SK-N-SH treated with all-trans-retinoic acid at 6 μM for 48 hours (cell line): ENCODE measurements at regions not wholly inside any gene's neighbourhood (a gene's known extent, or its start where the extent isn't known, plus 50 kb on each side); places are given as distances from the start of the nearest gene placed in this dataset.

Experiments used
- ATAC-seq: fragments of 200-7000 bp; cut with Tn5 transposase; 3 replicates; pipeline ENCODE4 v1.9.1; 2020; ENCODE audit warnings: mild to moderate bottlenecking, moderate library complexity
- ARNTL ChIP-seq: fragments of 450-650 bp; formaldehyde crosslinking; IDR thresholded peaks from 2 replicates; pipeline ENCODE4 v1.5.0; 2020; ENCODE audit warnings: low read depth, mild to moderate bottlenecking, moderate library complexity, borderline replicate concordance
- BACH2 ChIP-seq: fragments of 250-450 bp; sonication (Bioruptor Pico); IDR thresholded peaks from 2 replicates; pipeline ENCODE4 v1.9.0; 2021; ENCODE audit warnings: mild to moderate bottlenecking, borderline replicate concordance
- CSDC2 ChIP-seq: fragments of 250-450 bp; sonication (Bioruptor Pico); IDR thresholded peaks from 2 replicates; pipeline ENCODE4 v1.5.0; 2020; ENCODE audit warnings: mild to moderate bottlenecking, moderate library complexity
- ESRRG ChIP-seq: fragments of 250-450 bp; sonication (Bioruptor Pico); IDR thresholded peaks from 2 replicates; pipeline ENCODE4 v1.6.1; 2021; ENCODE audit warnings: mild to moderate bottlenecking
- ISL1 ChIP-seq: fragments of 250-450 bp; sonication (Bioruptor Pico); IDR thresholded peaks from 2 replicates; pipeline ENCODE4 v2.1.2; 2022; ENCODE audit warnings: mild to moderate bottlenecking, moderate library complexity
- PATZ1 ChIP-seq: fragments of 250-450 bp; sonication (Bioruptor Pico); IDR thresholded peaks from 2 replicates; pipeline ENCODE4 v1.8.0; 2020; ENCODE audit warnings: mild to moderate bottlenecking, moderate library complexity, borderline replicate concordance
- PPARA ChIP-seq: fragments of 250-450 bp; sonication (Bioruptor Pico); IDR thresholded peaks from 2 replicates; pipeline ENCODE4 v1.5.0; 2020; ENCODE audit warnings: mild to moderate bottlenecking, borderline replicate concordance
- RARB ChIP-seq: fragments of 250-450 bp; sonication (Bioruptor Pico); IDR thresholded peaks from 2 replicates; pipeline ENCODE4 v1.8.0; 2021; ENCODE audit warnings: mild to moderate bottlenecking, moderate library complexity
- SNAI2 ChIP-seq: fragments of 250-450 bp; sonication (Bioruptor Pico); IDR thresholded peaks from 2 replicates; pipeline ENCODE4 v1.5.0; 2020; ENCODE audit warnings: mild to moderate bottlenecking, moderate library complexity
- TCF4 ChIP-seq: fragments of 250-450 bp; sonication (Bioruptor Pico); IDR thresholded peaks from 2 replicates; pipeline ENCODE4 v1.8.0; 2021; ENCODE audit warnings: mild to moderate bottlenecking, moderate library complexity, borderline replicate concordance
- TSHZ2 ChIP-seq: fragments of 250-450 bp; sonication (Bioruptor Pico); IDR thresholded peaks from 2 replicates; pipeline ENCODE4 v1.5.0; 2020; ENCODE audit warnings: mild to moderate bottlenecking, moderate library complexity
- ZC3H10 ChIP-seq: fragments of 250-450 bp; sonication (Bioruptor Pico); IDR thresholded peaks from 2 replicates; pipeline ENCODE4 v1.5.1; 2021; ENCODE audit warnings: mild to moderate bottlenecking, moderate library complexity
- ZFP3 ChIP-seq: fragments of 250-450 bp; sonication (Bioruptor Pico); IDR thresholded peaks from 2 replicates; pipeline ENCODE4 v1.5.0; 2020; ENCODE audit warnings: mild to moderate bottlenecking, moderate library complexity
- ZFP30 ChIP-seq: fragments of 450-650 bp; formaldehyde crosslinking; IDR thresholded peaks from 2 replicates; pipeline ENCODE4 v1.5.0; 2022; ENCODE audit warnings: mild to moderate bottlenecking, moderate library complexity
- ZNF565 ChIP-seq: fragments of 450-650 bp; formaldehyde crosslinking; conservative IDR thresholded peaks from 2 replicates; pipeline ENCODE4 v1.5.0; 2020; ENCODE audit warnings: low read depth, mild to moderate bottlenecking, moderate library complexity
- ZNF70 ChIP-seq: fragments of 450-650 bp; formaldehyde crosslinking; IDR thresholded peaks from 2 replicates; pipeline ENCODE4 v1.5.0; 2020; ENCODE audit warnings: mild to moderate bottlenecking, moderate library complexity
- ZNF8 ChIP-seq: fragments of 450-650 bp; formaldehyde crosslinking; IDR thresholded peaks from 2 replicates; pipeline ENCODE4 v1.5.0; 2020; ENCODE audit warnings: mild to moderate bottlenecking, moderate library complexity
- TF ChIP-seq, protein P1 (sequence below): fragments of 250-450 bp; sonication (Bioruptor Pico); IDR thresholded peaks from 2 replicates; pipeline ENCODE4 v1.5.1; 2020; ENCODE audit warnings: low read depth, mild to moderate bottlenecking, moderate library complexity
- TF ChIP-seq, protein P2 (sequence below): fragments of 250-450 bp; sonication (Bioruptor Pico); IDR thresholded peaks from 2 replicates; pipeline ENCODE4 v1.5.1; 2021; ENCODE audit warnings: mild to moderate bottlenecking, moderate library complexity
- TF ChIP-seq, protein P3 (sequence below): fragments of 250-450 bp; sonication (Bioruptor Pico); IDR thresholded peaks from 2 replicates; pipeline ENCODE4 v1.8.0; 2021; ENCODE audit warnings: low read depth, mild to moderate bottlenecking, moderate library complexity, borderline replicate concordance

DNA sequence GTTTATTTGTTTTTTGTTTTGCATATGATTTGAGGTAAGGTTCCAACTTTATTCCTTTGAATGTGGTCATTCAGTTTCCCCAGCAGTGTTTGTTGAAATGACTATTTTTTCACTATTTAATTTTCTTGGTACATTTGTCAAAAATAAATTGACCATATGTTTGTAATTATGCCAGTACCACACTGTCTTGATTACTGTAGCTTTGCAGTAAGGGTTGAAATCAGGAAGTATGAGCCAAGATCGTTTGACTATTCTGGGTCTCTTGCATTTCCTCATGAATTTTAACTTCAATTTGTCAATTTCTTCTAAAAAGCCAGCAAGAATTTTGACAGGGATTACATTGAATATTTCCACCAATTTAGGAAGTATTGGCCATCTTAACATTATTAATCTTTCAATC lies 199.3 kb upstream of the PPFIA2 start:
- no peak for ATAC-seq

GRCh38 chr12:81957631-81958030 lies 198.5 kb upstream of the PPFIA2 start:
- no peak for ATAC-seq
- TF ChIP-seq ZNF70 (CRISPR knock-in tag) (no peak), BACH2 (no peak), ZNF565 (CRISPR knock-in tag) (no peak), PPARA (no peak), RARB (CRISPR knock-in tag) (no peak), ARNTL (CRISPR knock-in tag) (no peak), ZC3H10 (no peak)
- TF ChIP-seq, protein P1, sequence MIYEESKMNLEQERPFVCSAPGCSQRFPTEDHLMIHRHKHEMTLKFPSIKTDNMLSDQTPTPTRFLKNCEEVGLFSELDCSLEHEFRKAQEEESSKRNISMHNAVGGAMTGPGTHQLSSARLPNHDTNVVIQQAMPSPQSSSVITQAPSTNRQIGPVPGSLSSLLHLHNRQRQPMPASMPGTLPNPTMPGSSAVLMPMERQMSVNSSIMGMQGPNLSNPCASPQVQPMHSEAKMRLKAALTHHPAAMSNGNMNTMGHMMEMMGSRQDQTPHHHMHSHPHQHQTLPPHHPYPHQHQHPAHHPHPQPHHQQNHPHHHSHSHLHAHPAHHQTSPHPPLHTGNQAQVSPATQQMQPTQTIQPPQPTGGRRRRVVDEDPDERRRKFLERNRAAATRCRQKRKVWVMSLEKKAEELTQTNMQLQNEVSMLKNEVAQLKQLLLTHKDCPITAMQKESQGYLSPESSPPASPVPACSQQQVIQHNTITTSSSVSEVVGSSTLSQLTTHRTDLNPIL (CRISPR knock-in tag), result no peak
- TF ChIP-seq, protein P2, sequence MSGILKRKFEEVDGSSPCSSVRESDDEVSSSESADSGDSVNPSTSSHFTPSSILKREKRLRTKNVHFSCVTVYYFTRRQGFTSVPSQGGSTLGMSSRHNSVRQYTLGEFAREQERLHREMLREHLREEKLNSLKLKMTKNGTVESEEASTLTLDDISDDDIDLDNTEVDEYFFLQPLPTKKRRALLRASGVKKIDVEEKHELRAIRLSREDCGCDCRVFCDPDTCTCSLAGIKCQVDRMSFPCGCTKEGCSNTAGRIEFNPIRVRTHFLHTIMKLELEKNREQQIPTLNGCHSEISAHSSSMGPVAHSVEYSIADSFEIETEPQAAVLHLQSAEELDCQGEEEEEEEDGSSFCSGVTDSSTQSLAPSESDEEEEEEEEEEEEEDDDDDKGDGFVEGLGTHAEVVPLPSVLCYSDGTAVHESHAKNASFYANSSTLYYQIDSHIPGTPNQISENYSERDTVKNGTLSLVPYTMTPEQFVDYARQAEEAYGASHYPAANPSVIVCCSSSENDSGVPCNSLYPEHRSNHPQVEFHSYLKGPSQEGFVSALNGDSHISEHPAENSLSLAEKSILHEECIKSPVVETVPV (CRISPR knock-in tag), result no peak
- TF ChIP-seq, protein P3, sequence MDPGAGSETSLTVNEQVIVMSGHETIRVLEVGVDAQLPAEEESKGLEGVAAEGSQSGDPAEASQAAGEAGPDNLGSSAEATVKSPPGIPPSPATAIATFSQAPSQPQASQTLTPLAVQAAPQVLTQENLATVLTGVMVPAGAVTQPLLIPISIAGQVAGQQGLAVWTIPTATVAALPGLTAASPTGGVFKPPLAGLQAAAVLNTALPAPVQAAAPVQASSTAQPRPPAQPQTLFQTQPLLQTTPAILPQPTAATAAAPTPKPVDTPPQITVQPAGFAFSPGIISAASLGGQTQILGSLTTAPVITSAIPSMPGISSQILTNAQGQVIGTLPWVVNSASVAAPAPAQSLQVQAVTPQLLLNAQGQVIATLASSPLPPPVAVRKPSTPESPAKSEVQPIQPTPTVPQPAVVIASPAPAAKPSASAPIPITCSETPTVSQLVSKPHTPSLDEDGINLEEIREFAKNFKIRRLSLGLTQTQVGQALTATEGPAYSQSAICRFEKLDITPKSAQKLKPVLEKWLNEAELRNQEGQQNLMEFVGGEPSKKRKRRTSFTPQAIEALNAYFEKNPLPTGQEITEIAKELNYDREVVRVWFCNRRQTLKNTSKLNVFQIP (CRISPR knock-in tag), result no peak

More for the DNA sequence above, 199.3 kb upstream of the PPFIA2 start:
- TF ChIP-seq TSHZ2 (CRISPR knock-in tag) (no peak), ISL1 (CRISPR knock-in tag) (no peak), ZNF8 (no peak), ESRRG (CRISPR knock-in tag) (no peak), PATZ1 (CRISPR knock-in tag) (no peak), PPARA (no peak), ZC3H10 (no peak), CSDC2 (no peak), ZFP3 (CRISPR knock-in tag) (no peak), ZFP30 (CRISPR knock-in tag) (no peak), ARNTL (CRISPR knock-in tag) (no peak), RARB (CRISPR knock-in tag) (no peak), ZNF70 (CRISPR knock-in tag) (no peak), BACH2 (no peak), TCF4 (CRISPR knock-in tag) (no peak), SNAI2 (CRISPR knock-in tag) (no peak)
- TF ChIP-seq, protein P2 (CRISPR knock-in tag), result no peak
- TF ChIP-seq, protein P1 (CRISPR knock-in tag), result no peak
- TF ChIP-seq, protein P3 (CRISPR knock-in tag), result no peak
- TF ChIP-seq, all 23 proteins: peak for 0
